Sigmoid colon (tissue), 3 donors: ENCODE measurements at regions not wholly inside any gene's neighbourhood (a gene's known extent, or its start where the extent isn't known, plus 50 kb on each side); places are given as distances from the start of the nearest gene placed in this dataset.

ENCODE experiments used
- CTCF ChIP-seq, 4 experiments: fragments of 450-650 bp in 3 of 4; fragments of 200-600 bp in 1 of 4; IDR thresholded peaks; one replicate each; pipeline ENCODE4 v1.5.1; 2016 to 2019; ENCODE audit warnings: antibody characterized with exemption in 4 of 4, mild to moderate bottlenecking in 3 of 4, moderate library complexity in 2 of 4
- POLR2A ChIP-seq, 2 donors: fragments of 450-650 bp; IDR thresholded peaks; one replicate each; pipeline ENCODE4 v1.6.1; 2016; ENCODE audit warnings: antibody characterized with exemption in 2 of 2, mild to moderate bottlenecking in 2 of 2, moderate library complexity in 2 of 2

- TF ChIP-seq POLR2A (IDR thresholded peaks at IDR 0.05): no peak
- TF ChIP-seq CTCF (IDR thresholded peaks at IDR 0.05): no peak
These were observed 138.7 kb downstream of the TDRD15 start for GRCh38 chr2:21262426-21262940.
